Endothelial cell of umbilical vein (primary cell): ENCODE measurements at regions not wholly inside any gene's neighbourhood (a gene's known extent, or its start where the extent isn't known, plus 50 kb on each side); places are given as distances from the start of the nearest gene placed in this dataset.

Experiments
- BruUV-seq: library from RNA; stranded (reverse); fragments of 400-500 nt; replicated peaks from 2 replicates; lab custom pipeline; 2021; lab: Mats Ljungman, UMichigan
- CTCF ChIA-PET: fragments of 300-600, 350-600 bp; sonication (Branson Sonifier 250); formaldehyde crosslinking; loops from one replicate; lab custom pipeline; 2021; ENCODE audit warnings: antibody characterized with exemption, inconsistent platforms; lab: Charles Lee
- POLR2A ChIA-PET: fragments of 300-600, 350-600 bp; sonication (Branson Sonifier 250); formaldehyde crosslinking; loops from one replicate; lab custom pipeline; 2021; ENCODE audit warnings: antibody characterized with exemption, inconsistent platforms; lab: Charles Lee
- DNase-seq: peaks from one replicate; pipeline ENCODE4 v3.0.0-alpha.2; 2011; ENCODE audit warnings: low read depth, low spot score
- FAIRE-seq: peaks from 2 replicates; lab custom pipeline; 2011; peaks lifted over from hg19 to GRCh38; lab: Jason Lieb, UNC
- H2AFZ ChIP-seq: 2 replicates; pipeline ENCODE4 v1.6.0; 2012; ENCODE audit warnings: low read depth, low read length, control low read depth, inconsistent platforms
- H3K27ac ChIP-seq: 2 replicates; pipeline ENCODE4 v1.5.1; 2011; ENCODE audit warnings: low read depth, mild to moderate bottlenecking, control low read depth, low read length, moderate library complexity; ENCODE audit not compliant: insufficient read depth
- H3K27me3 ChIP-seq, 2 experiments: 2 replicates each; pipeline versions ENCODE4 v1.6.0 to v1.6.1; 2011; ENCODE audit warnings: low read length in 2 of 2, mixed read lengths in 1 of 2; ENCODE audit not compliant: control insufficient read depth in 2 of 2, insufficient read depth in 2 of 2
- H3K36me3 ChIP-seq, 2 experiments: 2 replicates in 1 of 2; 3 replicates in 1 of 2; pipeline ENCODE4 v1.5.1; 2011; ENCODE audit warnings: low read length in 2 of 2, mild to moderate bottlenecking in 1 of 2, moderate library complexity in 1 of 2; ENCODE audit not compliant: control insufficient read depth in 2 of 2, insufficient read depth in 2 of 2; ENCODE audit errors: extremely low read depth in 1 of 2
- H3K4me1 ChIP-seq: 3 replicates; pipeline ENCODE4 v1.5.1; 2011; ENCODE audit warnings: mild to moderate bottlenecking, low read length; ENCODE audit not compliant: control insufficient read depth, insufficient read depth; ENCODE audit errors: extremely low read depth
- H3K4me2 ChIP-seq: 2 replicates; pipeline ENCODE4 v1.6.1; 2011; ENCODE audit warnings: low read length, control low read depth, mixed read lengths; ENCODE audit not compliant: insufficient read depth
- H3K4me3 ChIP-seq, 3 experiments: fragments of 200-600 bp in 1 of 3; sonication (generic), shearing (Covaris generic) in 1 of 3; replicated peaks in 1 of 3; 2 replicates each; pipeline ENCODE4 v1.5.1; 2011 to 2016; ENCODE audit warnings: control low read depth in 3 of 3, low read length in 3 of 3, mild to moderate bottlenecking in 2 of 3, inconsistent platforms in 1 of 3, low read depth in 1 of 3, moderate library complexity in 1 of 3; ENCODE audit not compliant: insufficient read depth in 1 of 3
- H3K79me2 ChIP-seq: 2 replicates; pipeline ENCODE4 v1.6.0; 2012; ENCODE audit warnings: low read length, inconsistent platforms; ENCODE audit not compliant: control insufficient read depth, insufficient read depth
- H3K9ac ChIP-seq: replicated peaks from 2 replicates; pipeline ENCODE3; 2011; ENCODE audit warnings: low read length, control low read depth; ENCODE audit not compliant: insufficient read depth; ENCODE audit errors: extremely low read depth
- H3K9me1 ChIP-seq: replicated peaks from 3 replicates; pipeline ENCODE4 v1.6.0; 2011; ENCODE audit warnings: mild to moderate bottlenecking, low read length; ENCODE audit not compliant: control insufficient read depth, insufficient read depth; ENCODE audit errors: extremely low read depth
- H3K9me3 ChIP-seq: replicated peaks from 2 replicates; pipeline ENCODE4 v1.5.1; 2012; ENCODE audit warnings: low read length, inconsistent platforms; ENCODE audit not compliant: control insufficient read depth, insufficient read depth
- H4K20me1 ChIP-seq: replicated peaks from 2 replicates; pipeline ENCODE3; 2011; ENCODE audit warnings: mild to moderate bottlenecking, low read length; ENCODE audit not compliant: control insufficient read depth, insufficient read depth; ENCODE audit errors: extremely low read depth
- EZH2 ChIP-seq: IDR thresholded peaks from 2 replicates; pipeline ENCODE4 v1.6.1; 2012; ENCODE audit warnings: borderline replicate concordance, low read depth, mild to moderate bottlenecking, moderate library complexity, low read length, inconsistent platforms; ENCODE audit not compliant: severe bottlenecking
- FOS ChIP-seq: IDR thresholded peaks from 2 replicates; pipeline ENCODE4 v1.6.1; 2011; ENCODE audit warnings: mild to moderate bottlenecking, low read length, moderate library complexity, borderline replicate concordance; ENCODE audit not compliant: insufficient read depth
- GATA2 ChIP-seq: IDR thresholded peaks from 2 replicates; pipeline ENCODE4 v1.7.0; 2011; ENCODE audit warnings: low read depth, mild to moderate bottlenecking, moderate library complexity, mixed read lengths, low read length; ENCODE audit not compliant: insufficient read length, insufficient read depth
- JUN ChIP-seq: IDR thresholded peaks from 2 replicates; pipeline ENCODE4 v1.6.1; 2011; ENCODE audit warnings: borderline replicate concordance, low read depth; ENCODE audit not compliant: insufficient read length, insufficient read depth
- MYC ChIP-seq: IDR thresholded peaks from one replicate; pipeline ENCODE4 v1.6.1; 2011; ENCODE audit warnings: mild to moderate bottlenecking, low read depth, low read length
- POLR2A ChIP-seq: IDR thresholded peaks from 2 replicates; pipeline ENCODE4 v1.6.1; 2012; ENCODE audit warnings: low read depth, mild to moderate bottlenecking, control low read depth, low read length
- POLR2AphosphoS5 ChIP-seq: IDR thresholded peaks from 2 replicates; pipeline ENCODE4 v1.6.1; 2012; ENCODE audit warnings: low read depth, mild to moderate bottlenecking, control low read depth, low read length, moderate library complexity; ENCODE audit not compliant: insufficient read depth
- dilution Hi-C: fragments of 300-500 bp; cut with MboI; formaldehyde crosslinking; loops from one replicate; pipeline ENCODE4 v1.15.0; 2019; ENCODE audit warnings: low sequenced_read_pairs; ENCODE audit not compliant: extremely low pct_ligation_motif_present
- intact Hi-C: fragments of 100-400 bp; cut with micrococcal nuclease; formaldehyde crosslinking; loops from one replicate; pipeline ENCODE4 v1.10.0; 2022
- TF ChIP-seq, protein P1 (sequence below): IDR thresholded peaks from 2 replicates; pipeline ENCODE4 v1.6.1; 2011; ENCODE audit not compliant: insufficient read depth, insufficient read length
- TF ChIP-seq, protein P2 (sequence below), 2 donors: IDR thresholded peaks; 1 replicate in 1 of 2; 2 replicates in 1 of 2; pipeline ENCODE4 v1.5.1; 2011; ENCODE audit warnings: low read length in 2 of 2, mild to moderate bottlenecking in 2 of 2, moderate library complexity in 2 of 2, control low read depth in 1 of 2, inconsistent platforms in 1 of 2, low read depth in 1 of 2; ENCODE audit not compliant: insufficient read depth in 1 of 2; ENCODE audit errors: extremely low read depth in 1 of 2

GRCh38 chr2:7449298-7449697, 532.1 kb downstream of the RNF144A start:
- Histone ChIP-seq H4K20me1 (no peaks in the 10 kb centered on the region), H3K27me3 (no peaks in the 10 kb centered on the region), H3K4me2 (no peak overlapping the region), H3K9me1 (no peaks in the 10 kb centered on the region), H3K36me3 (no peaks in the 10 kb centered on the region), H3K27ac (no peak overlapping the region), H3K4me3 (no peak overlapping the region), H2AFZ (no peak overlapping the region), H3K9ac (no peak overlapping the region), H3K79me2 (no peaks in the 10 kb centered on the region), H3K9me3 (peaks cover 5% of the 10 kb centered on the region), H3K4me1 (no peaks in the 10 kb centered on the region)
- intact Hi-C loops: no loop called here
- ChIA-PET CTCF (no interaction called here), POLR2A (no interaction called here)
- TF ChIP-seq EZH2 (no peak), GATA2 (no peak), POLR2A (no peak), MYC (no peak), JUN (no peak), POLR2AphosphoS5 (no peak), FOS (no peak)
- TF ChIP-seq, protein P1, sequence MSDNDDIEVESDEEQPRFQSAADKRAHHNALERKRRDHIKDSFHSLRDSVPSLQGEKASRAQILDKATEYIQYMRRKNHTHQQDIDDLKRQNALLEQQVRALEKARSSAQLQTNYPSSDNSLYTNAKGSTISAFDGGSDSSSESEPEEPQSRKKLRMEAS: no peak
- TF ChIP-seq, protein P2, sequence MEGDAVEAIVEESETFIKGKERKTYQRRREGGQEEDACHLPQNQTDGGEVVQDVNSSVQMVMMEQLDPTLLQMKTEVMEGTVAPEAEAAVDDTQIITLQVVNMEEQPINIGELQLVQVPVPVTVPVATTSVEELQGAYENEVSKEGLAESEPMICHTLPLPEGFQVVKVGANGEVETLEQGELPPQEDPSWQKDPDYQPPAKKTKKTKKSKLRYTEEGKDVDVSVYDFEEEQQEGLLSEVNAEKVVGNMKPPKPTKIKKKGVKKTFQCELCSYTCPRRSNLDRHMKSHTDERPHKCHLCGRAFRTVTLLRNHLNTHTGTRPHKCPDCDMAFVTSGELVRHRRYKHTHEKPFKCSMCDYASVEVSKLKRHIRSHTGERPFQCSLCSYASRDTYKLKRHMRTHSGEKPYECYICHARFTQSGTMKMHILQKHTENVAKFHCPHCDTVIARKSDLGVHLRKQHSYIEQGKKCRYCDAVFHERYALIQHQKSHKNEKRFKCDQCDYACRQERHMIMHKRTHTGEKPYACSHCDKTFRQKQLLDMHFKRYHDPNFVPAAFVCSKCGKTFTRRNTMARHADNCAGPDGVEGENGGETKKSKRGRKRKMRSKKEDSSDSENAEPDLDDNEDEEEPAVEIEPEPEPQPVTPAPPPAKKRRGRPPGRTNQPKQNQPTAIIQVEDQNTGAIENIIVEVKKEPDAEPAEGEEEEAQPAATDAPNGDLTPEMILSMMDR (IDR thresholded peaks at IDR 0.05; ENCODE audit: extremely low read depth in 1 of 2, insufficient read depth in 1 of 2, low read depth in 1 of 2, low read length in 2 of 2): no peak
- FAIRE-seq: no peak
- no TSS peak for BruUV-seq
- dilution Hi-C loops: no loop called here
- no peak for DNase-seq
